Ovary (tissue), 7 donors: ENCODE measurements at regions not wholly inside any gene's neighbourhood (a gene's known extent, or its start where the extent isn't known, plus 50 kb on each side); places are given as distances from the start of the nearest gene placed in this dataset.
"Not testable (repeated sequence)": the region's sequence is repeated elsewhere in the genome, so short reads cannot be mapped to it uniquely, and the experiment has no call there.

Experiments used
- DNase-seq, 5 donors: peaks; one replicate each; pipeline ENCODE4 v3.0.0-alpha.2; 2019 to 2020
- H3K27ac ChIP-seq, 2 donors: fragments of 200-600 bp; one replicate each; pipeline versions ENCODE4 v1.5.1 to v1.8.0; 2019 to 2022
- H3K27me3 ChIP-seq: fragments of 200-600 bp; one replicate; pipeline ENCODE4 v1.8.0; 2022
- H3K36me3 ChIP-seq: fragments of 200-600 bp; sonication (generic); one replicate; pipeline ENCODE4 v1.5.1; 2019
- H3K4me1 ChIP-seq: one replicate; pipeline ENCODE4 v1.8.1; 2013; ENCODE audit warnings: mild to moderate bottlenecking, moderate library complexity; ENCODE audit not compliant: insufficient read depth
- H3K4me3 ChIP-seq: fragments of 200-600 bp; sonication (generic); one replicate; pipeline ENCODE4 v1.5.1; 2017
- H3K9me3 ChIP-seq, 2 donors: fragments of 200-600 bp in 1 of 2; sonication (generic) in 1 of 2; one replicate each; pipeline versions ENCODE4 v1.5.1 to v1.8.1; 2013 to 2019; ENCODE audit warnings: mild to moderate bottlenecking in 1 of 2, moderate library complexity in 1 of 2
- CTCF ChIP-seq, 3 donors: fragments of 450-650 bp in 2 of 3; fragments of 200-600 bp in 1 of 3; IDR thresholded peaks; one replicate each; pipeline versions ENCODE4 v1.5.1 to v1.8.0; 2016 to 2022; ENCODE audit warnings: antibody characterized with exemption in 3 of 3, mild to moderate bottlenecking in 1 of 3
- EP300 ChIP-seq: sonication (generic); formaldehyde crosslinking; IDR thresholded peaks from one replicate; pipeline ENCODE4 v1.6.1; 2017; ENCODE audit warnings: antibody characterized with exemption
- POLR2A ChIP-seq: fragments of 450-650 bp; IDR thresholded peaks from one replicate; pipeline ENCODE4 v1.6.1; 2017; ENCODE audit warnings: antibody characterized with exemption, mild to moderate bottlenecking, moderate library complexity
- WGBS, 3 donors: extraction: QIAGEN DNeasy Blood & Tissue Kit in 1 of 3; methylation state at CpG; one replicate each; pipeline versions ENCODE4 v1.1.5 to v1.1.7; 2013 to 2017; 5-methylcytosine and 5-hydroxymethylcytosine counted together
- intact Hi-C, 4 donors: fragments of 100-400 bp; cut with DNase I; formaldehyde crosslinking; loops; one replicate each; pipeline versions ENCODE4 v1.11.0 to v1.15.1; 2022 to 2023
- donor health status: DM: no; HTN: no; CAD: no; lungs with moderate emphysema.
- donor health status: DM: no; HTN: no; CAD: no.
- donor health status: Bipolar disorder and iron deficiency.
- donor health status: DM: no; HTN: no; CAD: no.
- donor health status: DM: yes; HTN: yes; CAD: no.

GRCh38 chr12:46652692-46653091 is 173.1 kb downstream of the SLC38A4 start:
- Histone ChIP-seq H3K4me3 (no peak overlapping the region), H3K4me1 (peaks cover 2% of the 10 kb centered on the region), H3K27ac (no peak overlapping the region), H3K27me3 (no peaks in the 10 kb centered on the region), H3K9me3 (no peaks in the 10 kb centered on the region), H3K36me3 (no peaks in the 10 kb centered on the region)
- no peak for DNase-seq
- TF ChIP-seq CTCF (IDR thresholded peaks at IDR 0.05): no peak
- TF ChIP-seq EP300: no peak
- no peak for TF ChIP-seq POLR2A
- intact Hi-C loops: loop anchor here in 1 of 4 donors (10.0 kb wide), 1 partner anchor 268 kb away; no protein-coding TSS in a partner anchor

GRCh38 chr12:46650688-46651087 is 175.1 kb downstream of the SLC38A4 start:
- Histone ChIP-seq H3K4me1 (no peaks in the 10 kb centered on the region), H3K27ac (no peak overlapping the region), H3K36me3 (no peaks in the 10 kb centered on the region), H3K27me3 (no peaks in the 10 kb centered on the region), H3K9me3 (no peaks in the 10 kb centered on the region), H3K4me3 (no peak overlapping the region)
- TF ChIP-seq EP300 (no peak), CTCF (IDR thresholded peaks at IDR 0.05) (no peak), POLR2A (no peak)
- WGBS, 3 donors: 89 to 93% (median 92%) methylated on average over 4 of the region's 4 CpGs
- intact Hi-C loops: loop anchor here in 1 of 4 donors (10.0 kb wide), 1 partner anchor 266 kb away; no protein-coding TSS in a partner anchor
- DNase-seq: no peak

GRCh38 chr12:46649433-46649832 is 176.4 kb downstream of the SLC38A4 start:
- H3K9me3 ChIP-seq: no peaks in the 10 kb centered on the region
- no peak for DNase-seq

GRCh38 chr12:46647034-46647433 is 178.8 kb downstream of the SLC38A4 start:
- intact Hi-C loops: no loop called here
- H3K27ac ChIP-seq: no peak overlapping the region
- no peaks in the 10 kb centered on the region for H3K9me3 ChIP-seq
- no peak overlapping the region for H3K4me3 ChIP-seq
- no peaks in the 10 kb centered on the region for H3K36me3 ChIP-seq
- DNase-seq: no peak
- H3K4me1 ChIP-seq: no peaks in the 10 kb centered on the region
- 84 to 91% (median 85%) methylated on average over 2 of the region's 2 CpGs for WGBS, 3 donors
- no peak for TF ChIP-seq EP300
- no peak for TF ChIP-seq POLR2A
- TF ChIP-seq CTCF (IDR thresholded peaks at IDR 0.05): no peak
- H3K27me3 ChIP-seq: no peaks in the 10 kb centered on the region

More at GRCh38 chr12:46649433-46649832, 176.4 kb downstream of the SLC38A4 start:
- Histone ChIP-seq H3K4me3 (no peak overlapping the region), H3K36me3 (no peaks in the 10 kb centered on the region), H3K27ac (no peak overlapping the region), H3K27me3 (no peaks in the 10 kb centered on the region), H3K4me1 (no peaks in the 10 kb centered on the region)
- intact Hi-C loops: no loop called here
- TF ChIP-seq POLR2A (no peak), EP300 (no peak), CTCF (IDR thresholded peaks at IDR 0.05) (no peak)
- WGBS, 3 donors: 90 to 95% (median 95%) methylated on average over 4 of the region's 4 CpGs

- H3K4me1 ChIP-seq, H3K27ac ChIP-seq, DNase-seq, H3K9me3 ChIP-seq, H3K27me3 ChIP-seq, intact Hi-C loops, H3K36me3 ChIP-seq, H3K4me3 ChIP-seq: not testable (repeated sequence)
- 99% methylated on average over 2 of the region's 2 CpGs for WGBS, 3 donors
Measured at GRCh38 chr12:46641649-46642048, 184.1 kb downstream of the SLC38A4 start.
